OCI-LY3 (cell line): ENCODE measurements at regions not wholly inside any gene's neighbourhood (a gene's known extent, or its start where the extent isn't known, plus 50 kb on each side); places are given as distances from the start of the nearest gene placed in this dataset.

ENCODE experiments used
- H2AFZ ChIP-seq: fragments of 200-600, 300-600 bp; shearing (Covaris generic); 2 replicates; pipeline ENCODE4 v1.6.0; 2014; ENCODE audit warnings: antibody characterized with exemption, low read depth, low read length
- H3K27ac ChIP-seq: fragments of 200-600, 300-600 bp; sonication (generic); 2 replicates; pipeline ENCODE4 v1.5.1; 2014; ENCODE audit warnings: mild to moderate bottlenecking, low read length, moderate library complexity, mixed read lengths
- H3K27me3 ChIP-seq: fragments of 200-600, 300-600 bp; sonication (generic); 2 replicates; pipeline ENCODE4 v1.6.1; 2014; ENCODE audit warnings: low read depth, low read length, mixed read lengths
- H3K36me3 ChIP-seq: fragments of 200-600, 300-600 bp; sonication (generic); replicated peaks from 2 replicates; pipeline ENCODE3; 2014; ENCODE audit warnings: low read depth, low read length, mixed read lengths
- H3K4me1 ChIP-seq: fragments of 300-600, 200-600 bp; sonication (generic); 2 replicates; pipeline ENCODE4 v1.6.1; 2014; ENCODE audit warnings: low read length, mixed read lengths
- H3K4me2 ChIP-seq: fragments of 200-600, 300-600 bp; sonication (generic); 2 replicates; pipeline ENCODE4 v1.6.1; 2014; ENCODE audit warnings: low read length, mixed read lengths
- H3K4me3 ChIP-seq: fragments of 300-600, 200-600 bp; sonication (generic); 2 replicates; pipeline ENCODE4 v1.5.1; 2014; ENCODE audit warnings: antibody characterized with exemption, mild to moderate bottlenecking, low read length, moderate library complexity
- H3K79me2 ChIP-seq: fragments of 300-600, 200-600 bp; shearing (Covaris generic); 2 replicates; pipeline ENCODE4 v1.6.1; 2014; ENCODE audit warnings: mild to moderate bottlenecking, low read length, mixed read lengths
- H3K9ac ChIP-seq: fragments of 300-600, 200-600 bp; shearing (Covaris generic); 2 replicates; pipeline ENCODE4 v1.6.0; 2014; ENCODE audit warnings: mild to moderate bottlenecking, low read length, moderate library complexity
- H3K9me3 ChIP-seq: fragments of 200-600, 300-600 bp; shearing (Covaris generic); 2 replicates; pipeline ENCODE4 v1.6.1; 2014; ENCODE audit warnings: low read length, mixed read lengths; ENCODE audit not compliant: insufficient read depth
- H4K20me1 ChIP-seq: fragments of 200-600, 300-600 bp; sonication (generic); 2 replicates; pipeline ENCODE4 v1.6.1; 2016; ENCODE audit warnings: low read length, mixed read lengths; ENCODE audit not compliant: insufficient read depth
- EZH2phosphoT487 ChIP-seq: fragments of 200-600 bp; shearing (Covaris generic); IDR thresholded peaks from 2 replicates; pipeline ENCODE4 v1.6.1; 2018; ENCODE audit warnings: antibody characterized with exemption, mixed run types, low read depth
- TF ChIP-seq, protein P1 (sequence below): fragments of 200-600, 300-600 bp; sonication (generic); IDR thresholded peaks from 2 replicates; pipeline ENCODE4 v1.5.1; 2014; ENCODE audit warnings: antibody characterized with exemption, low read length, low read depth

DNA sequence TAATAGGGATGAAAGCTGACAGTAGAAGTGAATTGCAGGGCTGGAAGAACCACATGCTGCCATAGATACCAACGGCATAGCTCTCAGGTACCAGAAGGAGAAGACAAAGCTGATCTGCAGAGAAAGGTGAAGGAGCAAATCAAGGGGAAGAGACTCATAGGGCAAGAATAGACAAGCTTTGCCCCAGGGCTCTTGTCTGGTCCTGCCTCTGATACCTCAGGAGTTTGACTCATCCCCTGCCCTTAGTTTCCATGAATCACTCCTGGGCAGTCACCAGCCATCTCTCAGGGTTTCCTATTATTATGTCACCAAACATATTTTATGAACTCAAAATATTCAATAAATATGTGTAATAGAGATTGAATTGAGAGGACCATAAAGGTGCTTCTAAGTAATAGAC, 800.9 kb downstream of the DNAH5 start:
- H3K4me2 ChIP-seq: no peak overlapping the region
- no peaks in the 10 kb centered on the region for H4K20me1 ChIP-seq
- no peak overlapping the region for H3K9ac ChIP-seq
- no peak overlapping the region for H2AFZ ChIP-seq
- no peaks in the 10 kb centered on the region for H3K36me3 ChIP-seq
- TF ChIP-seq, protein P1, sequence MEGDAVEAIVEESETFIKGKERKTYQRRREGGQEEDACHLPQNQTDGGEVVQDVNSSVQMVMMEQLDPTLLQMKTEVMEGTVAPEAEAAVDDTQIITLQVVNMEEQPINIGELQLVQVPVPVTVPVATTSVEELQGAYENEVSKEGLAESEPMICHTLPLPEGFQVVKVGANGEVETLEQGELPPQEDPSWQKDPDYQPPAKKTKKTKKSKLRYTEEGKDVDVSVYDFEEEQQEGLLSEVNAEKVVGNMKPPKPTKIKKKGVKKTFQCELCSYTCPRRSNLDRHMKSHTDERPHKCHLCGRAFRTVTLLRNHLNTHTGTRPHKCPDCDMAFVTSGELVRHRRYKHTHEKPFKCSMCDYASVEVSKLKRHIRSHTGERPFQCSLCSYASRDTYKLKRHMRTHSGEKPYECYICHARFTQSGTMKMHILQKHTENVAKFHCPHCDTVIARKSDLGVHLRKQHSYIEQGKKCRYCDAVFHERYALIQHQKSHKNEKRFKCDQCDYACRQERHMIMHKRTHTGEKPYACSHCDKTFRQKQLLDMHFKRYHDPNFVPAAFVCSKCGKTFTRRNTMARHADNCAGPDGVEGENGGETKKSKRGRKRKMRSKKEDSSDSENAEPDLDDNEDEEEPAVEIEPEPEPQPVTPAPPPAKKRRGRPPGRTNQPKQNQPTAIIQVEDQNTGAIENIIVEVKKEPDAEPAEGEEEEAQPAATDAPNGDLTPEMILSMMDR: no peak
- no peak for TF ChIP-seq EZH2phosphoT487
- H3K27me3 ChIP-seq: no peaks in the 10 kb centered on the region
- H3K27ac ChIP-seq: no peak overlapping the region
- no peak overlapping the region for H3K4me3 ChIP-seq
- no peaks in the 10 kb centered on the region for H3K79me2 ChIP-seq
- no peaks in the 10 kb centered on the region for H3K9me3 ChIP-seq
- H3K4me1 ChIP-seq: no peaks in the 10 kb centered on the region

DNA sequence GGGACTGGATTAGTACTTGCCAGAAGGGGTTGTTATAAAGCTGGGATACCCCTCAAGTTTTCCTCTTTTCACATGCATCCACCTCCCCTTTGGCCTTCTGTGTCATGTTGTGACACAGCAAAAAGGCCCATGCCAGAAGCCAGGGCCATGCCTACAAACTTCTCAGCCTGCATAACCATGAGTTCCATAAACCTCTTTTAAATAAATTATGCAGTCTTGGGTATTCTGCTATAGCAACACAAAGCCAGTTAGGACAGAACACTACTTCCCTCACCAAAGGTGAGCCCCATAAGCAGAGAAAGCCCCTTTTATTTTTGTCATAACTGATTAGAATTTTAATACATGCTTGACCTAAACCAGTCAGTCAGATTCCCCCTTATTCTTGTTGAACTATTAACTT, 801.3 kb downstream of the DNAH5 start:
- H3K27me3 ChIP-seq: no peaks in the 10 kb centered on the region
- H4K20me1 ChIP-seq: no peaks in the 10 kb centered on the region
- no peak overlapping the region for H3K4me3 ChIP-seq
- no peak overlapping the region for H2AFZ ChIP-seq
- H3K36me3 ChIP-seq: no peaks in the 10 kb centered on the region
- H3K79me2 ChIP-seq: no peaks in the 10 kb centered on the region
- no peak overlapping the region for H3K4me2 ChIP-seq
- no peak overlapping the region for H3K27ac ChIP-seq
- H3K4me1 ChIP-seq: no peaks in the 10 kb centered on the region
- no peak overlapping the region for H3K9ac ChIP-seq
- no peaks in the 10 kb centered on the region for H3K9me3 ChIP-seq
- TF ChIP-seq, protein P1: no peak
- no peak for TF ChIP-seq EZH2phosphoT487

DNA sequence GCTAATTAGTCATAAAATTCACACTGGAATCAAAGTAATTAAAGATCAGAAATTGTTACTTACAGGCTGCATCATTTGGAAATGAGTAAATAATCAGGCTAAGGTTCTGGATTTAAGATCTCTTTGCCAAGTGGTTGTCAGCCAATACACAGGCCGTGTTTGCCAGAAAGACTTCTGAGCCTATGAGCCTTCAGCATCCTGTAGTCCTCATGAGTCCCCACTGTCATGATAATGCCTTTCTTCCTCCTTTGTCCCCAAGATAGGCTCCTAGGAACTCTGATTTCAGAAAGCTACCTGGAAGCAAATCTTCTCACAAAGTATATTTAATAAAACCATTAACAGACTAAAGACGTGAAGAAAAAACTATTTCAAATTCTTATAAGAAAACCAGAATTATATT, 810.5 kb downstream of the DNAH5 start:
- no peak overlapping the region for H3K4me3 ChIP-seq
- H3K9me3 ChIP-seq: no peaks in the 10 kb centered on the region
- H3K27me3 ChIP-seq: no peaks in the 10 kb centered on the region
- H2AFZ ChIP-seq: no peak overlapping the region
- no peaks in the 10 kb centered on the region for H3K4me1 ChIP-seq
- no peak overlapping the region for H3K4me2 ChIP-seq
- TF ChIP-seq, protein P1: no peak
- TF ChIP-seq EZH2phosphoT487: no peak
- no peaks in the 10 kb centered on the region for H3K36me3 ChIP-seq
- H3K9ac ChIP-seq: no peak overlapping the region
- H3K79me2 ChIP-seq: no peaks in the 10 kb centered on the region
- no peak overlapping the region for H3K27ac ChIP-seq
- H4K20me1 ChIP-seq: no peaks in the 10 kb centered on the region

DNA sequence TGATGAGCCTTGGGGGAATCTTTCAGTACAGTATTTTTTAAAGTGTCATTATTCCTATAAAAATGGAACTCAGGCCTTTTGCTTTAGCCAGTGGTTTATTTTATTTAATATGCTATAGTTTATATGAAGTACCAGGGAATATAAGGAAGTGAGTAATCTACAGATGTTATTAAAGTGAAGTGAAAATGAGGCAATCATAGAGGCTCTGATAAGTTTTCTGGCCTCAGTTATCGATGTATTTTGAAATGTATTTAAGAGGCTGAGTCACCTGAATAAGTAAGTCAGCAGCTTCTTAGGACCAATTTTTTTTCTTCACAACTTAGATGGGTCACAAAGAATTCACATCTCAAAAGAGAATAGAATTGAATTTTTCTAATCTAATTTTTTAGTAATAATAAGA, 829.0 kb downstream of the DNAH5 start:
- no peaks in the 10 kb centered on the region for H4K20me1 ChIP-seq

More for the DNA sequence above, 829.0 kb downstream of the DNAH5 start:
- Histone ChIP-seq H3K4me2 (no peak overlapping the region), H3K27ac (no peak overlapping the region), H3K4me3 (no peak overlapping the region), H3K9me3 (no peaks in the 10 kb centered on the region), H3K4me1 (no peaks in the 10 kb centered on the region), H2AFZ (no peak overlapping the region), H3K27me3 (no peaks in the 10 kb centered on the region), H3K79me2 (no peaks in the 10 kb centered on the region), H3K36me3 (no peaks in the 10 kb centered on the region), H3K9ac (no peak overlapping the region)
- TF ChIP-seq, protein P1: no peak
- no peak for TF ChIP-seq EZH2phosphoT487
